ENCODE measurements at regions not wholly inside any gene's neighbourhood (a gene's known extent, or its start where the extent isn't known, plus 50 kb on each side); places are given as distances from the start of the nearest gene placed in this dataset.

GRCh38 chr6:126949786-126950185 is 168.7 kb upstream of the RSPO3 start:
- no peaks in the 10 kb centered on the region for H3K36me3 ChIP-seq (ENCODE audit: control insufficient read depth, insufficient read depth, low read length)
- dilution Hi-C loops (cut with HindIII; ENCODE audit: low sequenced_read_pairs, unreplicated experiment) (no loop called here), intact Hi-C loops (cut with micrococcal nuclease) (no loop called here), in situ Hi-C loops (cut with MboI; ENCODE audit: low sequenced_read_pairs) (no loop called here)
- peak; percentile 49 for ATAC-seq (ENCODE audit: low read depth)
- no peaks in the 10 kb centered on the region for H3K79me1 ChIP-seq (ENCODE audit: low read depth in 1 of 2, low read length in 2 of 2)
- H2BK20ac ChIP-seq (ENCODE audit: low read depth, low read length): no peak overlapping the region
- no TSS peak for BruUV-seq (replicated peaks)
- no peak overlapping the region for H3K9ac ChIP-seq (ENCODE audit: low read depth, low read length)
- H3K18ac ChIP-seq (ENCODE audit: low read depth, low read length): no peak overlapping the region
- H3K4ac ChIP-seq (ENCODE audit: low read depth, low read length): no peak overlapping the region
- H3K56ac ChIP-seq (ENCODE audit: extremely low read depth, insufficient read depth, low read length): no peak overlapping the region
- H2AK9ac ChIP-seq (replicated peaks; ENCODE audit: low read depth, low read length, poor library complexity): no peak overlapping the region
- no peak overlapping the region for H2BK120ac ChIP-seq (ENCODE audit: low read depth, low read length)
- no CpG with 5 or more reads among the region's 1 CpG for WGBS, 2 experiments (ENCODE audit: extremely low coverage in 2 of 2, insufficient read length in 1 of 2)
- no peak overlapping the region for H3K4me2 ChIP-seq (ENCODE audit: low read depth, low read length)
- H3K27me3 ChIP-seq (ENCODE audit: control insufficient read depth, insufficient read depth, low read length): no peaks in the 10 kb centered on the region
- H3K27ac ChIP-seq (ENCODE audit: insufficient read depth, low read length): no peak overlapping the region
- no peaks in the 10 kb centered on the region for H3K9me3 ChIP-seq (ENCODE audit: control insufficient read depth, insufficient read depth, low read length)
- no peak overlapping the region for H2BK15ac ChIP-seq (ENCODE audit: low read depth, low read length)
- DNase-seq: no peak
- H4K5ac ChIP-seq (ENCODE audit: low read depth, low read length): no peak overlapping the region
- H2AK5ac ChIP-seq (ENCODE audit: low read depth, low read length): no peak overlapping the region
- TF ChIP-seq MAFK (IDR thresholded peaks at IDR 0.05; ENCODE audit: low read depth, low read length) (no peak), MAZ (IDR thresholded peaks at IDR 0.05; ENCODE audit: borderline replicate concordance, low read depth, low read length) (no peak), BHLHE40 (IDR thresholded peaks at IDR 0.05; ENCODE audit: low read depth, low read length) (no peak), CEBPB (IDR thresholded peaks at IDR 0.05; ENCODE audit: low read depth, low read length) (no peak), FOS (IDR thresholded peaks at IDR 0.05; ENCODE audit: low read depth, low read length) (no peak), SMC3 (IDR thresholded peaks at IDR 0.05; ENCODE audit: low read depth, low read length) (no peak), CHD1 (IDR thresholded peaks at IDR 0.05; ENCODE audit: low read depth, low read length) (no peak), POLR2A (IDR thresholded peaks at IDR 0.05; ENCODE audit: low read depth, low read length) (no peak), RCOR1 (IDR thresholded peaks at IDR 0.05; ENCODE audit: insufficient replicate concordance, low read length) (no peak), NFE2L2 (IDR thresholded peaks at IDR 0.05; ENCODE audit: low read depth, low read length) (no peak), CTCF (conservative IDR thresholded peaks at IDR 0.05; ENCODE audit: low read depth, low read length) (no peak), ELK1 (IDR thresholded peaks at IDR 0.05; ENCODE audit: borderline replicate concordance, low read depth, low read length) (no peak)
- H3K23ac ChIP-seq (ENCODE audit: low read depth, low read length): no peak overlapping the region
- no peaks in the 10 kb centered on the region for H4K20me1 ChIP-seq (ENCODE audit: insufficient read depth, low read length)
- no peak overlapping the region for H3K14ac ChIP-seq (replicated peaks; ENCODE audit: low read depth, low read length)
- no peak overlapping the region for H3K4me3 ChIP-seq (ENCODE audit: insufficient read depth, low read depth, low read length)
- H4K8ac ChIP-seq (ENCODE audit: low read depth in 2 of 2, low read length in 2 of 2): no peak overlapping the region
- ChIA-PET POLR2A (ENCODE audit: unreplicated experiment) (no interaction called here), CTCF (no interaction called here)
- H2BK5ac ChIP-seq (ENCODE audit: low read depth, low read length, poor library complexity, severe bottlenecking): no peak overlapping the region
- H3K9me1 ChIP-seq (ENCODE audit: insufficient read depth, low read length): no peaks in the 10 kb centered on the region
- H2AFZ ChIP-seq (replicated peaks; ENCODE audit: low read length, poor library complexity): no peak overlapping the region
- no peak overlapping the region for H4K91ac ChIP-seq (ENCODE audit: insufficient read depth, low read depth, low read length)
- peaks cover 2% of the 10 kb centered on the region; the same call in 1 of the 2 replicates for H3K4me1 ChIP-seq (ENCODE audit: control insufficient read depth, insufficient read depth, low read length)
